ENCODE measurements at regions not wholly inside any gene's neighbourhood (a gene's known extent, or its start where the extent isn't known, plus 50 kb on each side); places are given as distances from the start of the nearest gene placed in this dataset.
A peak's percentile ranks its signal among the peaks of the same experiment; 100 is the strongest.

- TF ChIP-seq ATF3 (IDR thresholded peaks at IDR 0.05) (no peak), CTCF (IDR thresholded peaks at IDR 0.05; ENCODE audit: low read depth, low read length, missing input control) (no peak), SP1 (IDR thresholded peaks at IDR 0.05) (no peak), TAF1 (conservative IDR thresholded peaks at IDR 0.05) (no peak), YY1 (IDR thresholded peaks at IDR 0.05) (no peak), REST (IDR thresholded peaks at IDR 0.05) (no peak), RAD21 (IDR thresholded peaks at IDR 0.05) (peak in 1 of 2 donors; percentile 27), FOXA1 (IDR thresholded peaks at IDR 0.05) (no peak), JUND (IDR thresholded peaks at IDR 0.05) (no peak), MAX (IDR thresholded peaks at IDR 0.05) (no peak)
Observed at GRCh38 chr1:88079036-88079435, 605.0 kb upstream of the PKN2 start.
